Ovary (tissue), 3 donors: ENCODE measurements at regions not wholly inside any gene's neighbourhood (a gene's known extent, or its start where the extent isn't known, plus 50 kb on each side); places are given as distances from the start of the nearest gene placed in this dataset.

Source experiments
- POLR2A ChIP-seq: fragments of 450-650 bp; IDR thresholded peaks from one replicate; pipeline ENCODE4 v1.6.1; 2017; ENCODE audit warnings: antibody characterized with exemption, mild to moderate bottlenecking, moderate library complexity
- TF ChIP-seq, protein P1 (sequence below), 3 donors: fragments of 450-650 bp in 2 of 3; fragments of 200-600 bp in 1 of 3; IDR thresholded peaks; one replicate each; pipeline versions ENCODE4 v1.5.1 to v1.8.0; 2016 to 2022; ENCODE audit warnings: antibody characterized with exemption in 3 of 3, mild to moderate bottlenecking in 1 of 3
- donor health status: DM: no; HTN: no; CAD: no.

DNA sequence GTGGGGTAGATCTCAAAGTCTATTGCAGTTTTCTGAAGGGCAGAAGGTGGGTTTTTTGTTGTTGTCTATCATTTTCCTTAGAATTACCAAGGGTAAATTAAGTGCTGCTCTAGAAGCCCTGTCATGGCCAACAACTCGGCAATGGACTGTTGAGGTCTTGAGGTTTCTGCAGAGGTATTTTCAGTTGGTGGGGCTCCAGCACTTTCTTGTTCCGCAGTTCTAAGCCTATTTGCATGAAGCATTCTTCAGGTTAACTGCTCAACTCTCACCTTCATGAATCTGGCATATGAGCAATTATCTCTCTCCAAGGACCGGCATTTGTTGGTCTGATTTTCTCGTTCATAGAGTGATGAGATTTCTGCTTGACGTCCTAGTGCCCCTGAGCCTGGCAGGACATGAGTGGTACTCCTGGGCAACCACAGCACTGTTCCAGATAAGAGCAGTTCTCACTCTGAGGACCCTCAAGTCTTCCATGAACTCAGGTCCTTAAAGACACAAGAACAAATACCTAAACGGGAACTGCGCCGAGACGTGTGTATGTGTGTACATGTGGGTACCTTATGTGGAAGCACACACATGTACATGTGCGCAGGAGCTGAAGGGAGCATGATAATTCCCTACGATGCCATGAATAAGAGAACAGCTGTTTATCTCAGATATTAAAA, 544.5 kb downstream of the CSNK1G3 start:
- TF ChIP-seq, protein P1, sequence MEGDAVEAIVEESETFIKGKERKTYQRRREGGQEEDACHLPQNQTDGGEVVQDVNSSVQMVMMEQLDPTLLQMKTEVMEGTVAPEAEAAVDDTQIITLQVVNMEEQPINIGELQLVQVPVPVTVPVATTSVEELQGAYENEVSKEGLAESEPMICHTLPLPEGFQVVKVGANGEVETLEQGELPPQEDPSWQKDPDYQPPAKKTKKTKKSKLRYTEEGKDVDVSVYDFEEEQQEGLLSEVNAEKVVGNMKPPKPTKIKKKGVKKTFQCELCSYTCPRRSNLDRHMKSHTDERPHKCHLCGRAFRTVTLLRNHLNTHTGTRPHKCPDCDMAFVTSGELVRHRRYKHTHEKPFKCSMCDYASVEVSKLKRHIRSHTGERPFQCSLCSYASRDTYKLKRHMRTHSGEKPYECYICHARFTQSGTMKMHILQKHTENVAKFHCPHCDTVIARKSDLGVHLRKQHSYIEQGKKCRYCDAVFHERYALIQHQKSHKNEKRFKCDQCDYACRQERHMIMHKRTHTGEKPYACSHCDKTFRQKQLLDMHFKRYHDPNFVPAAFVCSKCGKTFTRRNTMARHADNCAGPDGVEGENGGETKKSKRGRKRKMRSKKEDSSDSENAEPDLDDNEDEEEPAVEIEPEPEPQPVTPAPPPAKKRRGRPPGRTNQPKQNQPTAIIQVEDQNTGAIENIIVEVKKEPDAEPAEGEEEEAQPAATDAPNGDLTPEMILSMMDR (IDR thresholded peaks at IDR 0.05), result no peak
- TF ChIP-seq POLR2A, result no peak
